GM18508 (cell line): ENCODE measurements at regions not wholly inside any gene's neighbourhood (a gene's known extent, or its start where the extent isn't known, plus 50 kb on each side); places are given as distances from the start of the nearest gene placed in this dataset.

Source experiments
- ATAC-seq: cut with Tn5 transposase; IDR thresholded peaks from one replicate; pipeline ENCODE4 v1.9.1; 2021; ENCODE audit warnings: moderate number of reproducible peaks; ENCODE audit not compliant: insufficient read depth, unreplicated experiment

DNA sequence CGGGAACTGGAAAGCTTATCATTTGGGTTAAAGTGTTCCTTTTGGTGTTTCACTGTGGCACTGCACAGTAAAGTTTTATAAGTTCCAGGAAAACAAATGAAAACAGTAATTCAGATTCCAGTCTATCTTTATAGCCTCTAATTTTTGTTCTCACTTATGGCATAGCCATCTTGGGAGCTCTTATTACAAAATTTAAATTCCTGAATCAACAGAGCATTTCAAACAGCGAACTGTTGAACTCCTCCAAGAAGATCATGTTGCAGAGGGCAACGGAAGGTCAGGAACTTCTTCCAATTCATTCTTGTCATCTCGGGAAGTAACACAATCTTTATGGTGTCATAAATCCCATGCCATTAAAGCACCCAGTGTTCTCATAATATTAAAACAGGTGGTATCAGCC, 229.1 kb downstream of the KCNC2 start:
- no peak for ATAC-seq

DNA sequence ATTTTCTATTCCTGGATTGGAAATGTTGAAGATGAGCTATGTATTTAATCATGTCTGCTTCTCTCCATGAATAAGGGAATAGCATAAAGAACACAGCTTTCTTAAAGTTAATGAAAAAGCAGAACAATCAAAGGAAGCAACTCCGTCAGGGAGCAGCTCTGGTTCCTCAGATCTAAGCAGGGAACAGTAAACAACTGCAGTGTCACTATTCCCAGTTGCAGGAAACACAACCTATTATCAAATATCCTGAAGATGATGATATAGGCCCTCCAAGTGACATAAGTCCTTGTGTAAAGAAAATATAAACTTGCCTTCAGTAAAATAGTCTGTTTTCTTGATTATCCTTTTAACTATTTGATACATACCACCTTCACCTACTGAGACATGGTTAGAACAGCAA, 228.1 kb downstream of the KCNC2 start:
- no peak for ATAC-seq

DNA sequence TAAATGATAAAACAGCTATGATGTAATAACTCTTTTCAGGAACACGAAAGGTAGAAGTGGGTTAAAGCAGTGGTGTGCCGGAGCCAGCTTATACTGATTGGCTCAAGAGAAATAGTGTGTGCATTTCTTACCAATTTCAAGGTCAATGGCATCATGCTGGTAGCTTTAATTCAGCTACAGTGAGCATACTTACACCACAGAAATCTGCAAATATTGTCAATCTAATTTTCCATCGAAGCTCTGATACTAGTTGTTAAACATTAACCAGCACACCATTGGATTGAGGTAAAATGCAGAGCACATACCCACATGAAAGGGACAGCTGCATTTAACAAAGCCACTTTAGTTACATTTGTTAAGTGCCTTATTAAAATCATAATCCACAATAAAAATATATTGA, 225.7 kb downstream of the KCNC2 start:
- ATAC-seq: no peak

DNA sequence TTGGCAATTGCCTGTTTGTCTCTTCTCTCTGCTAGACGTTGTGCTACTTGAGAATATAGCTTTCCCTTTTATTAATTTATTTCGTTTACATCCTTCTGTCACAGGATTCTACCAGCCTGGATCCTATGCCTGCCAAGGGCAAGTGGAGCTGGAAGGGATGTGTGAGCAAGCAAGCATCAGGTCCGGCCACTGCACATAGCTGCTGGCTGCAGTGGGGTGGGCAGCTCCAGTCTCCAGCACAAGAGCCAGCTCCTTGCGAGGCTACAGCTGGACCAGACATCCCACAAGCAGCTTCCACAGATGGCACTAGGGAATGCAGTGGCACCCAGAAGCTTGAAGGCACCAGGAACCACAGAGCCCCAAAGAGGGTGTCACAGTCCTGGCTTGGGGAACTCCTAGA, 225.0 kb downstream of the KCNC2 start:
- no peak for ATAC-seq

DNA sequence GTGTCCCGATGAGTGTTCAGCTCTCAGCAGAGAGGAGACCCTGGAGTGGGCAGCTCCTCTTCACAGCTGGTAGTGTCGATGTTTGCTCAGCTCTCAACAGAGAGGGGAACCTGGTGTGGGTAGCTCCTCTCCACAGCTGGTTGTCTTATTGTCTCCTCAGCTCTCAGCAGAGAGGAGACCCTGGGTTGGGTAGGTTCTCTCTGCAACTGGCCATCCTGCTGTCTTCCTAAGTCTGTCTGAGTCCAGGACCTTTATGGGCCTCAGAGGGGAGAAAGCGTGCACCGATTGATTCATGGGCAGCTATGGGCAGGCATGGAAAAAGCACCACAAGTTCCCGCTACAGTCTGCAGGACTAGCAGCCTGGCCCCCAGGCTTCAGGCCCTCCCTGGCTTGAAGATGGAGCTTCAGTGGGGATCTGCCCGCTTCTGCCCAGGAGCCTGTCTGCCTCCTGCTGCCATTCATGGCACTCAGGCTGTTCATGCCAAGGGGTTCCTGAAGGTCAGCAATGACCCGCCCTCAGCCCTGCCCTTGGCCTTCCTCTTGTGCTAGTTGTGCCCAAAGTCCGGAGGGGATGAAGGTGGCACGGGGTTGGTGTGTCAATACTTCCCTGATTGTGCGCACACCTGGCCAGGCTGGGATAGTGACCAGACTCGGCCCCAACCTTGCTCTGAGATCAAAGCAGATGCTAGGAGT, 224.2 kb downstream of the KCNC2 start:
- ATAC-seq: no peak

DNA sequence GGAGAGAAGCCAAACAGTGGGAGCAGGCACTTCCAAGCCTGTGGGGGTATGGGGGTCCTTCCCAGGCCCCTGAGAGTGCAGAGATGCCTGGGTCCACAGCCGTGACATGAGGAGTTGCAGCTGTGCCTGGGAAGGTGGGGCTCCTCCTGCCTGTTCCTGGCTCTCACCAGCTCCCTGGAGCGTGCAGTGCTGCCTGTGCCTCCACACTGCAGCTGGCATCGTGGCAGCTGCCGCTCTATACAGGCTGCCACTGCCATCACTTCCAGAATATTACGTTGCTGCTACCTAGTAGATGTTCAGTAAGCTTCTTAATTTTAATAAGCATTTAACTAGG, 223.7 kb downstream of the KCNC2 start:
- no peak for ATAC-seq

DNA sequence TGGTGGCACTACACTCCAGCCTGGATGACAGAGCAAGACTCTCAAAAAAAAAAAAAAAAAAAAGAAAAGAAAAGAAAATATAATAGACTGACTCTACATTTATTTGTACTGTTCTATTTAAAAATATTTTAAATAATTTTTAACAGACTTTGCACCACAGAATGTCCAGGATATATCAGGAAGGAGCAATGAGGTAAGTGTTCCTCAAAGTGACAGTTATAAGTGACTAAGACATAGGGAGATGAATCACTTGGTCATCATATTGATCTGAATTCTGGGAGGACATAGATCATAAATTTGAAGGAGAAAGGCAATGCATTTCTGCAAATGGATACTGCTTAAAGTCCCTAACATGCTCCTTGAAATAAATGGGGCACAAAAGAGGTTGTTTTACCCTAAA, 221.5 kb downstream of the KCNC2 start:
- ATAC-seq: no peak
